ENCODE measurements at regions not wholly inside any gene's neighbourhood (a gene's known extent, or its start where the extent isn't known, plus 50 kb on each side); places are given as distances from the start of the nearest gene placed in this dataset.

GRCh38 chr14:61642614-61642982, 52.7 kb upstream of the HIF1A start:
- TF ChIP-seq CTCF (IDR thresholded peaks at IDR 0.05), result no peak
- no peak for TF ChIP-seq POLR2A (IDR thresholded peaks at IDR 0.05)
